DMS 273 treated with DMSO at 0.1 percent for 48 hours (cell line): ENCODE measurements at regions not wholly inside any gene's neighbourhood (a gene's known extent, or its start where the extent isn't known, plus 50 kb on each side); places are given as distances from the start of the nearest gene placed in this dataset.

Source experiments
- DNase-seq: peaks from one replicate; lab custom pipeline; 2025; lab: John Stamatoyannopoulos, UW

- DNase-seq, result no peak
Measured at GRCh38 chr6:84462698-84463097, 235.3 kb upstream of the CEP162 start.

- no peak for DNase-seq
Measured at GRCh38 chr6:84461461-84461860, 234.0 kb upstream of the CEP162 start.

GRCh38 chr6:84460491-84460890, 233.0 kb upstream of the CEP162 start:
- DNase-seq, result no peak

- no peak for DNase-seq
Measured at GRCh38 chr6:84459401-84459800, 232.0 kb upstream of the CEP162 start.

GRCh38 chr6:84458271-84458670, 230.8 kb upstream of the CEP162 start:
- DNase-seq, result no peak

GRCh38 chr6:84457276-84457675, 229.8 kb upstream of the CEP162 start:
- DNase-seq, result no peak

- no peak for DNase-seq
Measured at GRCh38 chr6:84456803-84457202, 229.4 kb upstream of the CEP162 start.

GRCh38 chr6:84455511-84456029, 228.1 kb upstream of the CEP162 start:
- no peak for DNase-seq

- no peak for DNase-seq
Measured at GRCh38 chr6:84453499-84453898, 226.1 kb upstream of the CEP162 start.

- no peak for DNase-seq
Measured at GRCh38 chr6:84450018-84450417, 222.6 kb upstream of the CEP162 start.

- no peak for DNase-seq
Measured at GRCh38 chr6:84449220-84449619, 221.8 kb upstream of the CEP162 start.

- DNase-seq, result no peak
Measured at GRCh38 chr6:84448331-84448730, 220.9 kb upstream of the CEP162 start.

- DNase-seq, result no peak
Measured at GRCh38 chr6:84447651-84448050, 220.2 kb upstream of the CEP162 start.

- DNase-seq, result no peak
Measured at GRCh38 chr6:84445068-84445467, 217.6 kb upstream of the CEP162 start.

GRCh38 chr6:84442208-84442607, 214.8 kb upstream of the CEP162 start:
- DNase-seq, result no peak

GRCh38 chr6:84441456-84441855, 214.0 kb upstream of the CEP162 start:
- DNase-seq, result no peak

- no peak for DNase-seq
Measured at GRCh38 chr6:84434550-84434949, 207.1 kb upstream of the CEP162 start.

GRCh38 chr6:84432619-84433018, 205.2 kb upstream of the CEP162 start:
- DNase-seq, result no peak

- no peak for DNase-seq
Measured at GRCh38 chr6:84428300-84428907, 201.0 kb upstream of the CEP162 start.

- no peak for DNase-seq
Measured at GRCh38 chr6:84425971-84426705, 198.7 kb upstream of the CEP162 start.

- no peak for DNase-seq
Measured at GRCh38 chr6:84424956-84425355, 197.5 kb upstream of the CEP162 start.

GRCh38 chr6:84422380-84422968, 195.0 kb upstream of the CEP162 start:
- DNase-seq, result no peak

GRCh38 chr6:84421031-84421430, 193.6 kb upstream of the CEP162 start:
- DNase-seq, result no peak
